ENCODE measurements at regions not wholly inside any gene's neighbourhood (a gene's known extent, or its start where the extent isn't known, plus 50 kb on each side); places are given as distances from the start of the nearest gene placed in this dataset.
"Not testable (repeated sequence)": the region's sequence is repeated elsewhere in the genome, so short reads cannot be mapped to it uniquely, and the experiment has no call there.

GRCh38 chr6:159522877-159523547, 170.0 kb downstream of the SOD2 start:
- intact Hi-C loops (cut with DNase I; ENCODE audit: low total_unique reads), result no loop called here
- no peak for DNase-seq
- Histone ChIP-seq H3K9me3 (no peaks in the 10 kb centered on the region), H3K27ac (no peak overlapping the region), H3K4me3 (no peak overlapping the region), H3K4me1 (no peaks in the 10 kb centered on the region), H3K36me3 (ENCODE audit: low read depth, missing control alignments) (no peaks in the 10 kb centered on the region), H3K27me3 (no peaks in the 10 kb centered on the region)
- TF ChIP-seq POLR2A (IDR thresholded peaks at IDR 0.05), result no peak
- no peak for TF ChIP-seq CTCF (IDR thresholded peaks at IDR 0.05)
- WGBS, 2 donors, result 63 to 65% methylated on average over 4 of the region's 4 CpGs

GRCh38 chr6:159521962-159522361, 171.1 kb downstream of the SOD2 start:
- no peaks in the 10 kb centered on the region for H3K4me1 ChIP-seq
- H3K27ac ChIP-seq, result no peak overlapping the region
- no peak overlapping the region for H3K4me3 ChIP-seq
- H3K36me3 ChIP-seq (ENCODE audit: low read depth, missing control alignments), result no peaks in the 10 kb centered on the region
- DNase-seq, result no peak
- TF ChIP-seq POLR2A (IDR thresholded peaks at IDR 0.05) (no peak), CTCF (IDR thresholded peaks at IDR 0.05) (no peak)
- no peaks in the 10 kb centered on the region for H3K27me3 ChIP-seq
- intact Hi-C loops (cut with DNase I; ENCODE audit: low total_unique reads), result no loop called here
- no peaks in the 10 kb centered on the region for H3K9me3 ChIP-seq

- Histone ChIP-seq H3K9me3 (no peaks in the 10 kb centered on the region), H3K27ac (no peak overlapping the region), H3K27me3 (no peaks in the 10 kb centered on the region), H3K4me3 (no peak overlapping the region), H3K36me3 (ENCODE audit: low read depth, missing control alignments) (no peaks in the 10 kb centered on the region), H3K4me1 (no peaks in the 10 kb centered on the region)
- DNase-seq, result no peak
- intact Hi-C loops (cut with DNase I; ENCODE audit: low total_unique reads), result no loop called here
- TF ChIP-seq POLR2A (IDR thresholded peaks at IDR 0.05) (no peak), CTCF (IDR thresholded peaks at IDR 0.05) (no peak)
Measured at GRCh38 chr6:159520002-159520401, 173.0 kb downstream of the SOD2 start.

- H3K36me3 ChIP-seq (ENCODE audit: low read depth, missing control alignments); H3K27ac ChIP-seq; intact Hi-C loops (cut with DNase I; ENCODE audit: low total_unique reads); H3K27me3 ChIP-seq; H3K4me1 ChIP-seq; H3K9me3 ChIP-seq; DNase-seq; H3K4me3 ChIP-seq: not testable (repeated sequence)
- 92% methylated on average over 3 of the region's 3 CpGs for WGBS, 2 donors
Measured at GRCh38 chr6:159515811-159516210, 177.2 kb downstream of the SOD2 start.

- Histone ChIP-seq H3K36me3 (ENCODE audit: low read depth, missing control alignments) (no peaks in the 10 kb centered on the region), H3K4me1 (no peaks in the 10 kb centered on the region), H3K27ac (no peak overlapping the region), H3K9me3 (no peaks in the 10 kb centered on the region), H3K27me3 (no peaks in the 10 kb centered on the region), H3K4me3 (no peak overlapping the region)
- intact Hi-C loops (cut with DNase I; ENCODE audit: low total_unique reads), result no loop called here
- 35 to 47% methylated on average over 2 of the region's 2 CpGs for WGBS, 2 donors
- TF ChIP-seq POLR2A (IDR thresholded peaks at IDR 0.05), result no peak
- TF ChIP-seq CTCF (IDR thresholded peaks at IDR 0.05), result no peak
- no peak for DNase-seq
Measured at GRCh38 chr6:159513914-159514313, 179.1 kb downstream of the SOD2 start.
